GM21423 (cell line): ENCODE measurements at regions not wholly inside any gene's neighbourhood (a gene's known extent, or its start where the extent isn't known, plus 50 kb on each side); places are given as distances from the start of the nearest gene placed in this dataset.
"Not testable (repeated sequence)": the region's sequence is repeated elsewhere in the genome, so short reads cannot be mapped to it uniquely, and the experiment has no call there.

Experiments
- ATAC-seq: cut with Tn5 transposase; IDR thresholded peaks from one replicate; pipeline ENCODE4 v1.9.1; 2021; ENCODE audit warnings: mild to moderate bottlenecking, moderate library complexity; ENCODE audit not compliant: unreplicated experiment

DNA sequence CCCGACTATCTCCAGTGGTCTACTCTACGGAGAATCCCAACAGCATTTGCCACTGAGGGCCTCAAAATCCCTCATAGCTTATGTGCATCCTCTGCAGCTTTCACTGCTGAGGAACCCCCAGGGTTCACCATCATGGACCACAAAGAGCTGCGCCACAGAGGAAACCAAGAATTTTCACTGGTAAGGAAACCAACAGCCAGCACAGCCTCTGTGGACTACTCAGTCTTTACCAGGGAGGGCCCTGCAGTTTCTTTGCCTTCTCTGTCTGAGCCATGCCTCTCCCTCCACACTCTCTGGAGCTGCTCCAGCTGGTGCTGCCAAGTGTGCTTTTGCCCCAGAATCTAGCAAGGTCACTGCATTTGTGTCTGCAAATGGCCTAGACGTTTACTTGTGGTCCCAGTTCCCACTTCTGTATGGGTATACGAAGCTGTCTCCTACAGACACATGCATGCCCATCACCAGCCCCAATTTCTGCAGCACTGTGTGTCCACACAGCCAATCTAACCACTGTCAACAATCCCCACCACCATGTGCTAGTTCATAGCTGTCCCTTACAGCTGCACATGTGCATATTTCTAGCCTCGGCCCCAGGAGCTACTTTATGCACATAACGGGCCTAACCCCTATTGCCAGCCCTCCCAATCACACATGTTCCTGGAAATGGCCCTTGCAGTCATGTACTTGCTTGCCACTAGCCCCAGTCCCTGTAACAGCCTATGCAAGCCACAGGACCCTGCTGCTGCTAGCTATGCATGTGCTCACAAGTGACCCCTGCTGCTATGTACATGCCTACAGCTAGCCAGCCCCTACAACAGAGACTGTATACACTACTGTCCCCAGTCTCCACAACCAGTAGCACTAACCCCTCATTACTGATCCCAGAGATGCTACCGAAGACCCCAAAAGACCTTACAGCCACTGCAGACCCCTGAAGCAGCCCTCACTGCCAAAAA lies 1437.4 kb downstream of the CDH11 start:
- ATAC-seq: no peak

DNA sequence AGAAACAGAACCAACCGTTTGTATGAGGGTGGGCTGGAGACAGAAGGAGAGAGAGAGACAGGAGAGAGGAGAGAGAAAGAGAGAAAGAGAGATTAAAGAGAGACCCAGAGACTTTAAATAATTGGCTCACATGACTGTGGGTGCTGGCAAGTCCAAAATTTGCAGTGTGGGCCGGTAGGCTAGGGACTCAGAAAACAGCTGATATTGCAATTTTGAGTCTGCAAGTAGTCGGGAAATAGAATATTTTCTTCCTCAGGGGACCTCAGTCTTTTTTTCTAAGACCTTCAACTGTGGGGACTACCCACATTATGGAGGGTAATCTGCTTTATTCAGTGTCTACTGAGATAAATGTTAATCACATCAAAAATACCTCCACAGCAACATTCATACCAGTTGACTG lies 1439.0 kb downstream of the CDH11 start:
- ATAC-seq: no peak

DNA sequence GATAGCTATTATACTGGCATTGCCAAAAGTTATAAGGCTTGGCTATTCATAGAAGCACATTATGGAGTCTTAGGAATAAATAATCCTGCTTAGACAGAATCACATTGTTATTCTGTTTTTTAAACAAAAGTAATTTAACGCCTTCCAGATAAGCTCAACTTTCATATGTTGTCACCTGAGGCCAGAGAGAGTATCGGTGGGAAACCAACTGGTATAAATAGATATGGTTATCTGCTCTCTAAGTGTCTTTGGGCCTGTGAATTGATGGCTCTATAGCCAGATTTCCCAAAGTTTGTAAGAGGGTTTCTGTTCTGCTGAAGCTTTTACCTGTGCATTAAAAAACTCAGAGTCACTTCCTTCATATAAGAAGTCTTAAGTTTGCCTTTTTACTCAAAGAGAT lies 1449.4 kb downstream of the CDH11 start:
- ATAC-seq: no peak

DNA sequence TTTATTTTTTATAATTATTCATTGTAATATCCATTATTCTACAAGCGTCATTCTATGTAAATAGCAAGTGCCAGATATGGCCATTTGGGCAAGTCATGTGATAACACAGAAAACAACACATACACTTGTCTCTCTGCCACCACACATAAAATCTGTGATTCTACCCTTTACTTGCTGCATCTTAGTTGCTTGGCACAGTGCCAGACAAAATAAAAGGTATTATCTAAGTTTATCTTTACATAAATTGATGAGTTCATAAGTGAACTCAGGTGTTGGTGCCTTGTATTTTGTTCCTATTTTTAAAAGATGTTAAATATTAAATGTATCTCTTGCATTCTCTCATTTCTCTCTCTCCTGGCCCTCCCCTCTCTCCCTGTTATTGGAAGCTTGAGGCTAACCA lies 1458.7 kb downstream of the CDH11 start:
- no peak for ATAC-seq

DNA sequence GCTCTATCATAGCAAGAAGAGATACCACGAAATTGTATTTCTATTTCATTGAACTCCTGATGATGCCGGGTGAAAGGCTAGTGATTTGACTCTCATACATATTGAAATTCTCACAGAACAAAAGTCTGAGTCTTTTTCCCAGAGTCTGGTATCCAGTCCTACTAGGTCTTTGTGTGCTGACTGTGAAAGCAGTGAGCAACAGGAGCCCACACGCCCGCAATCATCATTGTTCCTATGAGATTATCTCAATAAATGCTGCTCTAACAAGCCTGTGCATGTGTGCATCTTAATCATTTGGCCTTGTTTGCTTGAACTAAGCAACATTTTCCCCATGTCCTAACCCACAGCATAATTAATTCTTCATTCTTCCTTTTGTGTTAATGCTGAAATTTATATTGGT lies 1466.0 kb downstream of the CDH11 start:
- no peak for ATAC-seq

DNA sequence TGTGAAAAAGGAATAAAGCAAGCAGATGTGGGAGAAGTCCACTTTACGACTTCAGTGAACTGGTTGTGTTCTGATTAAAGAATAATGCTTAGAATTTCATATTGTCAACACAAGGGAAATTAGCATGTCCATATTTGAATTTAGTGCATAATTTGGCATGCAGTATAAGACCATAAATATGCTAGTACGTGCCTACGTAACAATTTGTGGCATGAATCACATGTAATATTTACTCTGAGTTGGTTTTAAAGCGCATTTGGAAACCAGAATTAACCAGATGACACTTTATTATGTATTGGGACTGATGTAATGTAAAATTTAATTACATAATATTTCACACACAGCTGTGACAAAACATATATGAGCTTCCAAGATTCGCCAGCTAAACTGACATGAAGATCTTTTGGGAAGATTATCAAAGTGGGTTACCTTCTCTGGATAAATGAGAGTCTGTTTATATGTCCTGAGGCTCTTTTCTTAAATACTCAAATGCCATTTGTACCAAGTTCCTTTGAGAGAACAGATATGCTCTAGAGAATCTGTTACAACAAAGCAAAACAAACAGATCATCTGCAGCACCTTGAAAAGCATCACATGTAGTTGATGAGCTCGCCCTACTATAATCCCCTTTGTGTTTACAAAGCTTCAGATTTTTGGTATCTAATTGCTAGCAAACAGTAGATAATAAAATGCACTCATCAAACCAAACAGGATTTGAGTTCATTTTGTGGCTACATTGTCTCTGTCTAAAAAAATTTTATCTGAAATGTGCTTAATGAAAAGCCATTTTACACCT lies 1468.6 kb downstream of the CDH11 start:
- no peak for ATAC-seq

DNA sequence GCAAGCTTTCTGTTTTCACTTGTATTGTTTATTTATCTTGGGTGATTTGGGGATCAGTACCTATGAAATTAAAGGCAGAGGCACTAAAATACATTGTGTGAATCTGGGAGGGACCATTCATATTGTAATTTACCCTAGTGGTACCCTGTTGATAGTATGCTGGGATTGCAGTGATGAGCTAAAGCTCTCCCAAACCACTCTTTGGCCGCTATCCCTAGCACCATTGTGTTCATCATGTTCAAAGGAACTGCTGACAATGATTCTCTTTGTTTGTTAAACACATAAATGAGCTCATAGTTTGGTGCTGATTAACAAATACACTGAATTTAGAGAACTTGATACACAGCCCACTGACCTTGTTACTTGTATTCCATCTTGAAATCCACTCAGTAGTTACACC lies 1469.8 kb downstream of the CDH11 start:
- no peak for ATAC-seq

DNA sequence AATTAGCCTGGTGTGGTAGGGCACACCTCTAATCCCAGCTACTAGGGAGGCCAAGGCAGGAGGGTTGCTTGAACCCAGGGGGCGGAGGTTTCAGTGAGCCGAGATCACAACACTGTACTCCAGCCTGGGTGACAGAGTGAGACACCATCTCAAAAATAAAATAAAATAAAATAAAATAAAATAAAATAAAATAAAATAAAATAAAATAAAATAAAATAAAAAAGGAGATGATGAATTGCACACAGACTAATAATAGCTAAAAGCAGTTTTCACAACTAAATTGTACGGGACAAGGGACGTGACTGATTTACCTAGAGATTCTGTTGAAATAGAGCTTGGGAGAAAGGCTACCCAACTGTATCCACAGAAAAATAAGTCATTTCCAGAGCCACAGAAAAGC lies 1471.3 kb downstream of the CDH11 start:
- no peak for ATAC-seq

DNA sequence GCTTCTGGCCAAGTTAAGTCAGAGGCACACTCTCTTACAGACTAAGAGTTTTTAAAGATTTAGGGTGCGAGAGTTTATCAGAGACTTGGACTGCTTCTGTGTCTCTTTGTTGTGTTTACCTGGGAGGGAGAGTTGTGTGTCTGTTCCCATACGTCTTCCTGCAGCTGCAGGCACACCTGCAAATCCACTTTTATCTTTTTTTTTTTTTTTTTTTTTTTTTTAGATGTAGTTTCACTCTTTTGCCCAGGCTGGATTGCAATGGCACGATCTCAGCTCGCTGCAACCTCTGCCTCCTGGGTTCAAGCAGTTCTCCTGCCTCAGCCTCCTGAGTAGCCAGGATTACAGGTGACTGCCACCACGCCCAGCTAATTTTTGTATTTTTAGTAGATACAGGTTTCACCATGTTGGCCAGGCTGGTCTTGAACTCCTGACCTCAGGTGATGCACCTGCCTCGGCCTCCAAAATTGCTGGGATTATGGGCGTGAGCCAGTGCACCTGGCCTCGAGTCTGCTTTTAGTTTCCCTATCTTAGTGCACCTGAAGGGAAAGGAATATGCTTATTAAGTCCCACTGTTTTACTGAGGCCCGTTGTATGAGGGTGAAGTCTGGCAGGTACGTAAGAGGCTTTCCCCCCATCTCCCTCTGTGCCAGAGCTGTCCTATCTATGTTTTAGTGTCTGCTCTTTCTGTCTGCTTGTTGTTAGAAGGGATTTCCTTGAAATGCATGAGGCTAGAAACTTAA lies 1488.0 kb downstream of the CDH11 start:
- ATAC-seq: not testable (repeated sequence)

DNA sequence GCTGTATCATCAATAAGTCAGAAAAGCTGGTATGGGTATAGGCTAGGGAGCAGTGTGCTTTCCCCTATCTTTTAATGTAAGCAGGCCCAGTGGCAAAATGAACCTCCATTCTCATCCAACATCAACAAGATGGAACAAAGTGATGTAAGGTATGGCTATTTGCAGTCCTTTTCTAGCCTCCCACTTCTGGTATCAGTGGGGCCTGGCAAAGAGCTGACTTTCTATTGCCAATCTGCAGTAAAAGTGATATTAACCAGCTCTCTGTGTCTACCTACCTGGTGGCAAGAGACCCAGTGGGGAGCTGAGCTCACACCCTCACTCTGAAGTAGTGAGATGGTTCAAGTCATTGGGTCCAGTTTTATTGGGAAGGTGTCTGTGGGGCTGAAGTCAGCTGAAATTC lies 1492.6 kb downstream of the CDH11 start:
- no peak for ATAC-seq

DNA sequence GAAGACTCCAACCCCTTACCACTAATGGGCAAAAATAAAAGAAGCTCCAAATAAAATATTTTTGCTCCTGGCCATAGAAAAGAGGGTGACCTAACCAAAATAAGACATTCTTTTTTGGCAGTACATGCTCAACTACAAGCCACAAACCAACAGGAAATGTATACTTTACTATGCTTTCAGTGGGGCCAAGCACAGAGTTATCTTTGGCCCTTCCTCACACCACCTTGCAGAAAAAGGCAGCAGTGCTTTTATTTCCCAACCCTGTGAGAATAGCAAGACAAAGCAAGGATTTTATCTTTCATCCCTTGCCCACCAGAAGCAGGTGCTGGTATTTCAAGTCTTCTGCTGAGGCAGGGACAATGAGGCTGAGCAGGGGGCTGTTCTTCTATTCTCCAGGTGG lies 1493.1 kb downstream of the CDH11 start:
- no peak for ATAC-seq

DNA sequence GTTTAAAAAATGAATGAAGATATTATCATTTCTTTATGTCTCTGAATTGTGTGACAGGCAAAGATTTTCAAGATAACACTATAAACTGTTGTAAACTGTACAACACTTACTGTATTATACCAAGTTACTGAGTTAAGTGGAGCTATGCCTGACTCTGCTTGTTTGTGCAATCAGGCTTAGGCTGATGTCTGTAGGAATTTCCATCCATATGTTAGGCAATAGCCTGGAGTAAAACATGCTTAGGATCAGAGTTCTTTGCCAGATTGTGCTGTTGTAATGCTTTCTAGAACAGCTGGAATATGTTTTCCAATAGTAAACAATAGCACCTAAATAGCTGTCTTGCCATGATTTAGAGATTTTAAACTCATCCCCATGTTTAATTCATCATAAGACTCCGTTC lies 1496.7 kb downstream of the CDH11 start:
- ATAC-seq: no peak

DNA sequence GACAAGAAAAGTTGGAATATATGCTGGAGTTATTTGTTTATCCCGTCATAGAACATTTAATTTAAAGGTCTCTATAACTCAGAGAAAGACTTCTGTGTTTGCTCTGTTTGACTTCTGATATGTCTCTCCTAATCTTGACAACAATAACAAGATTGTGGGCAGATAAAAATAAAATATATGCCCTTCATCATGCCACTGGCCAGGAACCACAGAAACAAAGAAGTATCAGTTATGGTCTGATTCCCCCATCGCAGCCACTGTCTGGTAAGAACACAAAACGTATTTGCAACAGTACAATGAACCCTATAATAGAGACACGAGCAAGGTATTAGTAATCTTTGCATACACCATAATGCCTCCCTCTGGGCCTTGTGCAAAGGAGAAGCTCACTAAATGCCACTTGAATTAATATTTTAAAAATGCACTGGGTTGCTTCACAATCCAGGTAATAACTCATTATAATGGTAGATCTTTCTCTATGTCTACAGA lies 1498.3 kb downstream of the CDH11 start:
- no peak for ATAC-seq

DNA sequence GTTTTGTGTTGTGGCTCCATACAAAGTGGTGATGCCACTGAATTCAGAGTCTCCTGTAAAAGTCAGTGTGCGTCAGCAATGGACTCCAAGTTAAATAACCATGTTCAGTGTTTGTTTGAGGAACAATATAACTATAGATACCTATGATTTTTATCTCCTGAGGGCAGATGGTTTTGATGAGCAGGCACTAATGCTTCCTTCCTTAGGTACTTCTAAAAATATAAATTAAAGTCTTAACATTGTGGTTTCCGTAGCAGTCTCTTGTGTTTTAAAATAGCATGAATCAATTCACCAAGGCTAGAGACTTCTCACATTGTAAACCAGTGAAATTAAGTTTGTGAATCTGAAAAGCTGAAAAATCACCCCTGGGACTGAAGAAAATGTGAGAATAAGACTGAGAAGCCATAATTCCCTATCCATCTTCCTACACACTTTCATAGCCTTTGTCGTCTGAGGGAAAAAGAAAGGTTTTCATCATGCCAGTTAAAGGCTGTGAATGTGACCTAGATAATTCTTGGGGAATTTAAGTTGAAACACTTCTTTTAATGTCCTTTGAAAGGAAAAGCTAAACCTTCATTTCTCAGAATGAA lies 1502.9 kb downstream of the CDH11 start:
- ATAC-seq: no peak

DNA sequence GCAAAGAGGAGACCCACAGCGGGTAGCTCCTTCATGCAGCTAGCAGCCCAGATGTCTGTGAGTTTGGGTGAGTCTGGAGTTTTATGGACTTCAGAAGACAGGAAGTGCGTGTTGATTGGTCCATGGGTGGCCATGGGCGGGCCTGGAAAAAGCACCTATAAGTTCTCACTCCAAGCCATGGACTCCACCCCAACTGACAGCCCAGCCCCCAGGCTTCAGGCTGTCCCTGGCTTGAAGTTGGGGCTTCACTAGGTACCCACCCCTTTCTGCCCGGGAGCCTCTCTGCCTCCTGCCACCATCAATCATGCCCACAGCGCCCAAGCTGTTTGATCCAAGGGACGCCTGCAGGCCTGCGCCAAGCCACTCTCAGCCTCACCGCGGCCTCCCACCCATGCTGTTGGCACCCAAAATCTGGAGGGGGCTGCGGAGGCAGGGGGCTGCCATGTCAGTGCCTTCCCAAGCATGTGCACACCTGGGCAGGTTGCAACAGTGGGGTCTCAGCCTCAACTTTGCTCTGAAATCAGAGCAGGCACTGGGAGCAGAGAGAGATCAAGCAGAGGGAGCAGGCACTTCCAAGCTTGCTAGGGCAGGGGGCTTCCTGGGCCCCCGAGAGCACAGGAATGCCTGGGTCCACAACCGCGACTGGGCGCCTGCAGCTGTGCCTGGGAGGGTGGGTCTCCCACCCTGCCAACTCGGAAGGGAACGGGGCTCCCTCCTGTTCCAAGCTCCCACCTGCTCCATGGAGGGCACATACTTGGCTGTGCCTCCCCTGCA lies 1503.7 kb downstream of the CDH11 start:
- ATAC-seq: no peak

DNA sequence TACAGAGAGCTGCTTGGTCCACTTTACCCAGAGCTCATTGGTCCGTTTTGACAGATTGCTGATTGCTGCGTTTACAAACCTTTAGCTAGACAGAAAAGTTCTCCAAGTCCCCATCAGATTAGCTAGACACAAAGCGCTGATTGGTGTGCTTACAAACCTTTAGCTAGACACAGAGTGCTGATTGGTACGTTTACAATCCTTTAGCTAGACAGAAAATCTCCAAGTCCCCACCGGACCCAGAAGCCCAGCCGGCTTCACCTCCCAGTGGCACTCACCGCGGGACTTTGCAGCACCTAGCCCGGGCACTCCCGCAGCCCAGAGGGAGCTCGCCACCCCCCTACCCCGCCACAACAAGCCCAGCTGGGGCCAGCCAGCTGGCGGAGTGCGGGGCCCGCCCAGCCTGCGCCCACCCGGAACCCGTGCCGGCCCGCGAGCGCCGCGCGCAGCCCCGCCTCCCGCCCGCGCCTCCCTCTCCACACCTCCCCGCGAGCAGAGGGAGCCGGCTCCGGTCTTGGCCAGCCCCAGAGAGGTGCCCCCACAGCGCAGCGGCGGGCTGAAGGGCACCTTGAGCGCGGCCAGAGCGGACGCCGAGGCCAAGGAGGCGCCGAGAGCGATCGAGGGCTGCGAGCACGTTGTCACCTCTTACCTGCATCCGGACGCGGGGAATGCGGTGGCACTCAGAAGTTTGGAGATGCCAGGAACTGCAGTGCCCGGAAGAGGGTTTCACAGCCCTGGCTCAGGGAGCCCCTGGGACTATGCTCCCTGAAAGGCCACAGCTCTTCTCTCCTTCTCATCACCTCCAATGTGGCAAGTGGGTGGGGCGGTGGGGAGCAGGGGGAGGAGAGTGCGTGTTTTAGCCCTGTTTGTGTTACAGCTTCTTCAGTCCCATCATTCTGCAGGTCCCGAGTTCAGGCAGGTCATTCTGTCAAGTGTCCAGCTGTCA lies 1504.5 kb downstream of the CDH11 start:
- no peak for ATAC-seq

DNA sequence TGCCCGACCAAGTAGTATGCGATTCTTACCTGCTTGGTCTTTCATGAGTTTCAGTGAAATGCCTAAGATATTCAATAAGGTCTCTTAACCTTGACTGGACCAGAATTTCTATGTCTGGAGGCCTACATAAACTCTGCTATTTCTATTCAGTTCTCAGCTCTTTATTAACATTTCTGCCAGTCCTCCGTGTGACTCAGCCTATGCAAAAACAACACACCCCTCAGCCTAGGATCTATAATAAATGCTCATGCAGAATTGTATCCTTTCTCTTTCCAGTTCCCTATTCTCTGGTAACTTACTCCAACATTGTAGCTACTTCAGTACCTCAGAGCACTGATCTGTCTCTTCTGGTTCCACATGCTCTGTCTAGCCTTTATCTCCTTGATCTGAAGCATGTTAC lies 1507.4 kb downstream of the CDH11 start:
- no peak for ATAC-seq

DNA sequence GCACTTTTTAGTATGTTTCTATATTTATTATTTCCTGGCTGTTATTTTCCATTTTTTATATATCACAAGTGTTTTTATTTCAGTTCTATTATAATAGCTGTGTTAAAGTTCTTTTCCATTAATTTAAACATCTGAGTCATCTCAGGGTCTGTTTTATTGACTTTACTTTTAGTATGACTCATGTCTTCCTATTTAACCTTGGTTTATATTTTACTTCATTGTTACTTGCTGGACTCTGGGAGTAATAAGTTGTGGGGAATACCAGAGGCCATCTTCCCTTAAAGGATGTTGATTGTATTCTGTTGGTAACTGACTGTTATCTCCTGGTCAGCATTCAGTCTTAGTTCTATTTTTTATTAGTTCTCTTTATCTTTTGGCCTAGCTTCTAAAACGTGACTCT lies 1508.2 kb downstream of the CDH11 start:
- no peak for ATAC-seq
